ENCODE measurements at regions not wholly inside any gene's neighbourhood (a gene's known extent, or its start where the extent isn't known, plus 50 kb on each side); places are given as distances from the start of the nearest gene placed in this dataset.

- Mint-ChIP-seq H3K36me3 (ENCODE audit: low read depth, unreplicated experiment) (peaks cover 4% of the 10 kb centered on the region), H3K9me3 (ENCODE audit: unreplicated experiment) (no peaks in the 10 kb centered on the region), H3K4me3 (ENCODE audit: unreplicated experiment) (no peak overlapping the region), H3K27me3 (ENCODE audit: unreplicated experiment) (peaks cover 3% of the 10 kb centered on the region), H3K4me1 (ENCODE audit: unreplicated experiment) (peaks cover 14% of the 10 kb centered on the region), H3K27ac (ENCODE audit: unreplicated experiment) (no peak overlapping the region)
- TF ChIP-seq CTCF (IDR thresholded peaks at IDR 0.05; ENCODE audit: unreplicated experiment) = no peak
- no peak for DNase-seq (ENCODE audit: low spot score)
These were observed 86.9 kb downstream of the LRRC30 start for GRCh38 chr18:7317804-7318231.

GRCh38 chr18:7319161-7319560 lies 88.3 kb downstream of the LRRC30 start:
- no peak for TF ChIP-seq CTCF (IDR thresholded peaks at IDR 0.05; ENCODE audit: unreplicated experiment)
- Mint-ChIP-seq H3K27me3 (ENCODE audit: unreplicated experiment) (peaks cover 4% of the 10 kb centered on the region), H3K9me3 (ENCODE audit: unreplicated experiment) (no peaks in the 10 kb centered on the region), H3K36me3 (ENCODE audit: low read depth, unreplicated experiment) (no peaks in the 10 kb centered on the region), H3K4me3 (ENCODE audit: unreplicated experiment) (no peak overlapping the region), H3K27ac (ENCODE audit: unreplicated experiment) (no peak overlapping the region), H3K4me1 (ENCODE audit: unreplicated experiment) (peaks cover 28% of the 10 kb centered on the region)
- no peak for DNase-seq (ENCODE audit: low spot score)

GRCh38 chr18:7321831-7322230 lies 90.9 kb downstream of the LRRC30 start:
- Mint-ChIP-seq H3K27ac (ENCODE audit: unreplicated experiment) (no peak overlapping the region), H3K27me3 (ENCODE audit: unreplicated experiment) (peaks cover 8% of the 10 kb centered on the region), H3K4me3 (ENCODE audit: unreplicated experiment) (no peak overlapping the region), H3K4me1 (ENCODE audit: unreplicated experiment) (peaks cover 48% of the 10 kb centered on the region), H3K9me3 (ENCODE audit: unreplicated experiment) (no peaks in the 10 kb centered on the region), H3K36me3 (ENCODE audit: low read depth, unreplicated experiment) (no peaks in the 10 kb centered on the region)
- TF ChIP-seq CTCF (IDR thresholded peaks at IDR 0.05; ENCODE audit: unreplicated experiment) = no peak
- no peak for DNase-seq (ENCODE audit: low spot score)

DNA sequence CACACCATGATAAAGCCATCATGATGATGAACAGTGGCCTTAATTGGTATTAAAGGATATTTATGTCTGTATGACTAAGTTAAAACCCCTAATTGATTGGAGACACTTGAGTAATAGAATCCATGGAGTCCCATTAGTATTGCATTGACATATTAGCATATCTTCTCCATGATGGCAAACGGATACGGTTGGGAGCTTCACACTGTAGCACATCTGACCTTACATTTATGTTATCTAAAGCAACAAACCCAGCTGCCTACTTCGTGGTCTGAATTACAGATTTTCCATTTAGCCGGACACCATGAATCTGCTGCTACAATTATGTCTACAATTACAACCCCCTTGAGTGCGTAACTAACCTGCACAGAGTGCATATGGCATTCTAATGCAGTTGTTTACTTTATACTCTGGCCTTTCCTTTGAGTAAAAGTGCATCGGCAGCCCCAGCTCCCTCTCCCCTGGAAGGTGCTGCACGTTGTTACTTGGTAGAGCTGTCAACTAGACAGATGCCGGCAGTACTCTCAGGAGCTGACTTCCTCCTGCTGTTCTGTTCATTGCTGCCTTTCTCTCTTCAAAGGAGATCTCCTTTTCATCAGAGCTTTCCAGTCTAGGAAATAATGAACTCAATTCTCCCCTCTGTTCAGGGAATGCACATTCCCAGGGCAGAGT lies 92.1 kb downstream of the LRRC30 start:
- no peaks in the 10 kb centered on the region for H3K9me3 Mint-ChIP-seq (ENCODE audit: unreplicated experiment)
- no peak for TF ChIP-seq CTCF (IDR thresholded peaks at IDR 0.05; ENCODE audit: unreplicated experiment)

DNA sequence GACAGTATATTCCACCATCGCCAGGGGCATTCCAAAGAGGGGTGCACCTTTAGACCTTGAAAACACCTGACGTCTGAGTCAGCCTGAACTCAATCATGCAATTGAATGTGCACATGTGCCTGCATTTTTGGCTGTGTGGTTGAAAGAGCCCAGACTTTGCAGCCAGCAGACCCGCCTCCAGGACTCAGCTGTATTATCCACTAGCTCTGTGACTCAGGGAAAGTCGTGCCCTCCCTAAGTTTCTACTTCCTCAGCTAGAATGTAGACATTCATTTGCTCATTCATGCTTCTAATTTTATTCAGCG lies 94.2 kb downstream of the LRRC30 start:
- no peak for DNase-seq (ENCODE audit: low spot score)
- Mint-ChIP-seq H3K36me3 (ENCODE audit: low read depth, unreplicated experiment) (no peaks in the 10 kb centered on the region), H3K4me1 (ENCODE audit: unreplicated experiment) (peaks cover 68% of the 10 kb centered on the region), H3K27ac (ENCODE audit: unreplicated experiment) (no peak overlapping the region), H3K4me3 (ENCODE audit: unreplicated experiment) (no peak overlapping the region), H3K27me3 (ENCODE audit: unreplicated experiment) (peaks cover 8% of the 10 kb centered on the region), H3K9me3 (ENCODE audit: unreplicated experiment) (no peaks in the 10 kb centered on the region)
- TF ChIP-seq CTCF (IDR thresholded peaks at IDR 0.05; ENCODE audit: unreplicated experiment) = no peak

More for the DNA sequence above, 92.1 kb downstream of the LRRC30 start:
- H3K36me3 Mint-ChIP-seq (ENCODE audit: low read depth, unreplicated experiment) = no peaks in the 10 kb centered on the region
- no peak for DNase-seq (ENCODE audit: low spot score)
- peaks cover 55% of the 10 kb centered on the region for H3K4me1 Mint-ChIP-seq (ENCODE audit: unreplicated experiment)
- H3K27me3 Mint-ChIP-seq (ENCODE audit: unreplicated experiment) = peaks cover 5% of the 10 kb centered on the region
- no peak overlapping the region for H3K4me3 Mint-ChIP-seq (ENCODE audit: unreplicated experiment)
- peak overlapping the region; percentile 75 for H3K27ac Mint-ChIP-seq (ENCODE audit: unreplicated experiment)

Data from endothelial cell (in vitro differentiated cells).